HUES6 (cell line): ENCODE measurements at regions not wholly inside any gene's neighbourhood (a gene's known extent, or its start where the extent isn't known, plus 50 kb on each side); places are given as distances from the start of the nearest gene placed in this dataset.

Source experiments
- H3K27ac ChIP-seq: 2 replicates; pipeline ENCODE4 v1.7.0; 2013; ENCODE audit warnings: low read depth, mild to moderate bottlenecking, low read length, inconsistent platforms
- H3K27me3 ChIP-seq: 2 replicates; pipeline ENCODE4 v1.6.1; 2013; ENCODE audit warnings: low read length; ENCODE audit not compliant: control insufficient read depth, insufficient read depth
- H3K36me3 ChIP-seq: 2 replicates; pipeline ENCODE4 v1.6.1; 2013; ENCODE audit warnings: low read length; ENCODE audit not compliant: control insufficient read depth, insufficient read depth
- H3K4me1 ChIP-seq: 2 replicates; pipeline ENCODE4 v1.6.1; 2013; ENCODE audit warnings: low read length; ENCODE audit not compliant: control insufficient read depth, insufficient read depth
- H3K4me3 ChIP-seq: 2 replicates; pipeline ENCODE4 v1.5.1; 2013; ENCODE audit warnings: low read depth, low read length
- H3K9ac ChIP-seq: one replicate; pipeline ENCODE4 v1.6.1; 2013; ENCODE audit warnings: mild to moderate bottlenecking, low read length
- H3K9me3 ChIP-seq: 2 replicates; pipeline ENCODE4 v1.6.1; 2013; ENCODE audit warnings: low read depth, low read length; ENCODE audit not compliant: control insufficient read depth, insufficient read depth

DNA sequence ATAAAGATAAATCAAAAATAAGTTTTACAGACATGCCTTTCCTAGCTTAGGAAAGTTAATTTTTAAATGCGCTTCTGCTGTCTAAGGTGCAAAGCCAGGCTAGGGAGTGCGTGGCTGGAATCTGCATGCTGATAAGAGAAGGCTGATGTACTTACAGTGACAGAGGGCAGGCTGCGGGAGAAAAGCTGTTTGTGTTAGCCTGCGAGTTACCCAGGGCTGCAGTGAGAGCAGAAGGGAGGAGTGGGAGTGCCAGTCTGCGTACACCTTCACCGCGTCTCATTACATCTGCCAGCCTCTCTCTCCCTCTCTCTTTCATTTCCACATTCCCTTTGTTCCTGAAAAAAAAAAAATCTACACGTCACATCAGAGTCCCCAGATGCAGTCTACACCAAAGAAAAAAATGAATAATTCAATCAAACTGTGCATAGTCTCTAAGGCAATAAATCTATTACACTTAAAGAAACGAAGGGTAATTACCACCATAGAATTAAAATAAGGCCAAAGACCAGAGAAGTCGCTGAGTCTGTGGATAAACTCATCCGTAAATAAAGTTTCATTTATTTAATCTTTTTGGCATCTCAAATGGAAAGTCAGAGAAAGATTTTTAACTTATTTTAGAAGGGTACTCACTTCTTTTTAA is 126.4 kb upstream of the C11orf58 start:
- Histone ChIP-seq H3K36me3 (no peaks in the 10 kb centered on the region), H3K9ac (no peak overlapping the region), H3K27me3 (peaks cover 100% of the 10 kb centered on the region)

GRCh38 chr11:16611401-16611921 is 127.0 kb upstream of the C11orf58 start:
- no peak overlapping the region for H3K9ac ChIP-seq
- H3K27ac ChIP-seq, result no peak overlapping the region
- peaks cover 100% of the 10 kb centered on the region for H3K27me3 ChIP-seq
- peaks cover 35% of the 10 kb centered on the region for H3K4me1 ChIP-seq
- H3K4me3 ChIP-seq, result no peak overlapping the region; the same call in 1 of the 2 replicates
- no peaks in the 10 kb centered on the region for H3K36me3 ChIP-seq
- H3K9me3 ChIP-seq, result no peaks in the 10 kb centered on the region

More for the DNA sequence above, 126.4 kb upstream of the C11orf58 start:
- Histone ChIP-seq H3K4me3 (no peak overlapping the region), H3K9me3 (no peaks in the 10 kb centered on the region), H3K4me1 (peaks cover 33% of the 10 kb centered on the region; the same call in 1 of the 2 replicates), H3K27ac (no peak overlapping the region)

- Histone ChIP-seq H3K9ac (no peak overlapping the region), H3K4me3 (peak overlapping the region; percentile 44), H3K9me3 (no peaks in the 10 kb centered on the region), H3K4me1 (peaks cover 36% of the 10 kb centered on the region), H3K27ac (no peak overlapping the region), H3K36me3 (no peaks in the 10 kb centered on the region), H3K27me3 (peaks cover 100% of the 10 kb centered on the region)
Measured at GRCh38 chr11:16610738-16611388, 127.6 kb upstream of the C11orf58 start.

GRCh38 chr11:16610213-16610737 is 128.2 kb upstream of the C11orf58 start:
- Histone ChIP-seq H3K27ac (no peak overlapping the region), H3K4me3 (peak overlapping the region; percentile 44; the same call in 1 of the 2 replicates), H3K36me3 (no peaks in the 10 kb centered on the region), H3K9me3 (no peaks in the 10 kb centered on the region), H3K4me1 (peaks cover 36% of the 10 kb centered on the region), H3K9ac (no peak overlapping the region), H3K27me3 (peaks cover 100% of the 10 kb centered on the region)

DNA sequence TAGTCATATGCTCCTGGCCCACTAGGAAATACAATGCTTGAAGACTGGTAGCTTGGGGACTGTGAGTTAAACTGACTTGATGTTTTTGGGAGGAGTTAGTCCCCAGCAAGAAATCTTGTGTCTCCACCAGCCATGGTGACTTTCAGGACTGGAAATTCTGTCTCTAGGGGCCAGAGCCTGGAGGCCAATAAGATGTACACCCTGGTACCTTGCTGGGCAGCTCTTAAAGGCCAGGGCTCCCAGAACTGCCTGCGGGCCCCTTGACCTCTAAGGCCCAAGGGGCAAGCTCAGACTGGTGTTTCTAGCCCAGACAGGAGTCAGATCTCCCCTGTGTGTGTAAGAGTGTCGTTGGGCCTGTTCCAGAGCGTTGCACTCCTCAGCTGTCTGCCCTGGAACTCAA is 128.7 kb upstream of the C11orf58 start:
- Histone ChIP-seq H3K27ac (no peak overlapping the region), H3K4me3 (no peak overlapping the region), H3K36me3 (no peaks in the 10 kb centered on the region), H3K4me1 (peaks cover 36% of the 10 kb centered on the region), H3K27me3 (peaks cover 100% of the 10 kb centered on the region), H3K9ac (no peak overlapping the region), H3K9me3 (no peaks in the 10 kb centered on the region)

DNA sequence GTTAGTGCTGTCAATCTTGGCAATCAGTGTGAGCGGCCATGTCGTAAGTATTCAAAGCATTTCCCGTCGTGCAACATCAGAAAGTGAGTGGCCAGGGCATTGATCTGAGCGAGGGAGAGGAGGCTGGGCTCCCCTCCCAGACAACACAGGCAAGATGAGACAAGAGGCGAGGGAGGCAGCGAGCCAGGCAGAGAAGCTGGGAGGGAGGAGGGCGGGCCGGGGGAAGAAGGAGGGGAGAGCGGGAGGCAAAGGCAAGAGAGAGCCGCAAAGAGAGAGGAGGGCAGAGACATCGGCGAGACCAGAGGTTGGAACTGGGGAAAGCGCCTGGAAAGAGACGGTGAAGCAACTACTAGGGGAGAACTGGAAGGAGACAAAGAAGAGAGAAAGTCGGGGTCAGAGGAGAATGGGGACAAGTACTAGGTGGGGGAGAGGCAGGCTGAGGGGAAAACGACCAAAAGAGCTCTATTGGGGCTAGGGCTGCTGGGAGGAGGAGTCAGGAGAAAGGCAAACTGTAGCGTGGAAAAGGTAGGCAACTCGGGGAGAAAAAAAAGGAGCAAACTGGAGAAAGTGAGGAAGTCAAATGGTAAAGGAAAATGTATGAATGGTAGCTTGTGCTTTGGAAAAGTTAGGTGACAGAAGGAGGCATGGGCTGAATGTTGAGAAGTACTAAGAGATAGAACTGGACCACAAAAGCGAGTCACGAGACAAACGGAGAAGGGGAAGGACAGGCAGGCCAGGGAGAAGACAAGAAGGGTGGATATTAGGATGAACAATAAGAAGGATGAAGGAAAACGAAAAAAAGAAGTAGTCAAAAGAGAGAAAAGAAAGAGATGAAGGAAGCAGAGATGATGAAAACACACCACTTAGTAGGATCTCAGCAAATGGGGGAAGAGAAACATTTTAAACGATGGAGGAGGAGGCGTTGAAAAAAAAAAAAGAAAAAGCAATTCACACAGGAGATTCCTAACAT is 130.5 kb upstream of the C11orf58 start:
- peaks cover 100% of the 10 kb centered on the region for H3K27me3 ChIP-seq
- no peaks in the 10 kb centered on the region for H3K9me3 ChIP-seq
- peaks cover 35% of the 10 kb centered on the region for H3K4me1 ChIP-seq
- H3K36me3 ChIP-seq, result no peaks in the 10 kb centered on the region
- peak overlapping the region; percentile 74 for H3K4me3 ChIP-seq
- H3K27ac ChIP-seq, result no peak overlapping the region
- H3K9ac ChIP-seq, result peak overlapping the region; percentile 22

DNA sequence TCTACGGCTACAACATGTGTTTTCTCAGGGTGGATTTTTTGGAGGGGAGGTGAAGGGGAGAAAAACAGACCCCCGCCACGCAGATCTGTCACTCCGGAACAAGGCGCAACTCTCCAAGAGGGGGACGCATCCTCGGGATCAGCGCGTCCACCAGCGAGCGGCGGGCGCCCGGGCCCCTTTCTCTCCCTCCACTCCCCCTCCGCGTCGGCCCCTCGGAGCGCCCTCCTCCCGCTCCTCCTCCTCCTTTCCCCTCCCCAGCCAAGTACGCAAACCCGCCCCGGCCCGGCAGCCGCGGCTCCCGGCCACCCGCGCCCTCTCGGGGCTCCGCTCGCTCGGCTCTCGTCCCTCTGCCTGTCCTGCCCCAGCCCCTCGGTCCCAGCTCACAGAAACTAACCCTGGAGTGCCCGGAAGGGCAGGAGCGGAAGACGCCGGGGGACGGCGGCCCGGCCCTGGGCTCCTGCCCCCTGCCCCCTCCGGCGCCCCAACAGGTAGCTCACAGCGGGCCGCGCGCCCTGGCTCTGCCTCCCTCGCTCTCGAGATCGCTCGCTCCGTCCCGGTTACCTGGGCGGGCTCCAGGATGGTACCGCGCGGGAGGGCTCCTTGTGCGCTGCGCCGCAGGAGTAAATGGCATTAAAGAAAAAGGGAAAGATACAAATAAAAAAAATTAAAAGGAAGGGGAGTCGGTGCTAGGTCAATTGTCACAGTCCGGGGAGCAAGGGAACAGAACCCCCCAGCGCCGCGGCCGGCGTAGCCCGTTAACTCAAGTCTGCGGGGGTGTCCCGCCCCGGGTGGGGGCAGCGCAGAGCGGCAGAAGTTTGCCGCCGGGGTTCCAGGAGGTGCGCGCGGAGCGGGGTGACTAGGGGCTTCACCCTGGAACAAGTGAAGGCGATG is 131.4 kb upstream of the C11orf58 start:
- Histone ChIP-seq H3K27me3 (peaks cover 100% of the 10 kb centered on the region), H3K4me3 (peak overlapping the region; percentile 74), H3K4me1 (peaks cover 30% of the 10 kb centered on the region), H3K36me3 (no peaks in the 10 kb centered on the region), H3K9ac (peak overlapping the region; percentile 22), H3K27ac (no peak overlapping the region), H3K9me3 (no peaks in the 10 kb centered on the region)

- Histone ChIP-seq H3K4me1 (peaks cover 23% of the 10 kb centered on the region), H3K9me3 (no peaks in the 10 kb centered on the region), H3K27me3 (peaks cover 100% of the 10 kb centered on the region), H3K4me3 (peak overlapping the region; percentile 74), H3K27ac (no peak overlapping the region), H3K36me3 (no peaks in the 10 kb centered on the region), H3K9ac (no peak overlapping the region)
Measured at GRCh38 chr11:16605894-16606783, 132.3 kb upstream of the C11orf58 start.

GRCh38 chr11:16605389-16605893 is 133.0 kb upstream of the C11orf58 start:
- Histone ChIP-seq H3K9ac (peak overlapping the region; percentile 42), H3K9me3 (no peaks in the 10 kb centered on the region), H3K27me3 (peaks cover 100% of the 10 kb centered on the region), H3K27ac (no peak overlapping the region), H3K4me1 (peaks cover 16% of the 10 kb centered on the region), H3K4me3 (peak overlapping the region; percentile 74), H3K36me3 (no peaks in the 10 kb centered on the region)
